ENCODE measurements at regions not wholly inside any gene's neighbourhood (a gene's known extent, or its start where the extent isn't known, plus 50 kb on each side); places are given as distances from the start of the nearest gene placed in this dataset.

DNA sequence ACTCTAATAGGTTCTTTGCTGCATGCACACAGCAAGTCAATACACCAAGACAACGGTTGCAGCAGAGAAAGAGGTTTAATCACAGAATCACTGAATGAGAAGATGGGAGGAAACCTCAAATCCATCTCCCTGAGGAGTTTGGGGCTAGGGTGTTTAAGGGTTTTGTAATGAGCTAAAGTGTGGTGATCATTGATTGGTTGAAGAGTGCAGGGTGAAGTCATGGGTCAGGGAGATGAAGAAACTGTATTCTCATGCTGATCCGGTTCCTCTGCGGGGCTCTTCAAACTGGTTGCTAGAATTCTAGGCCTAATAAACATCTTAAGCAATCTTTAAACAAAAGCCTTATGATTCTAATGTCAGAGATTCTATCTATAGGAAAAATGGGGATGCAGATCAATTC is 432.5 kb upstream of the FAM47C start:
- TF ChIP-seq FOXM1 (IDR thresholded peaks at IDR 0.05; ENCODE audit: borderline replicate concordance, low read depth) (no peak), EP300 (IDR thresholded peaks at IDR 0.05; ENCODE audit: borderline replicate concordance) (no peak), YY1 (IDR thresholded peaks at IDR 0.05; ENCODE audit: low read depth) (no peak), REST (IDR thresholded peaks at IDR 0.05; ENCODE audit: low read depth) (no peak), EGR1 (IDR thresholded peaks at IDR 0.05) (no peak), NFIC (IDR thresholded peaks at IDR 0.05) (no peak), CREB1 (IDR thresholded peaks at IDR 0.05; ENCODE audit: low read depth) (no peak), ZBTB7A (IDR thresholded peaks at IDR 0.05; ENCODE audit: low read depth) (no peak), MAX (IDR thresholded peaks at IDR 0.05) (no peak), CEBPB (IDR thresholded peaks at IDR 0.05) (no peak), RAD21 (IDR thresholded peaks at IDR 0.05; ENCODE audit: low read depth) (no peak)
- TF ChIP-seq, protein P1, sequence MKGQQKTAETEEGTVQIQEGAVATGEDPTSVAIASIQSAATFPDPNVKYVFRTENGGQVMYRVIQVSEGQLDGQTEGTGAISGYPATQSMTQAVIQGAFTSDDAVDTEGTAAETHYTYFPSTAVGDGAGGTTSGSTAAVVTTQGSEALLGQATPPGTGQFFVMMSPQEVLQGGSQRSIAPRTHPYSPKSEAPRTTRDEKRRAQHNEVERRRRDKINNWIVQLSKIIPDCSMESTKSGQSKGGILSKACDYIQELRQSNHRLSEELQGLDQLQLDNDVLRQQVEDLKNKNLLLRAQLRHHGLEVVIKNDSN (IDR thresholded peaks at IDR 0.05) = no peak

DNA sequence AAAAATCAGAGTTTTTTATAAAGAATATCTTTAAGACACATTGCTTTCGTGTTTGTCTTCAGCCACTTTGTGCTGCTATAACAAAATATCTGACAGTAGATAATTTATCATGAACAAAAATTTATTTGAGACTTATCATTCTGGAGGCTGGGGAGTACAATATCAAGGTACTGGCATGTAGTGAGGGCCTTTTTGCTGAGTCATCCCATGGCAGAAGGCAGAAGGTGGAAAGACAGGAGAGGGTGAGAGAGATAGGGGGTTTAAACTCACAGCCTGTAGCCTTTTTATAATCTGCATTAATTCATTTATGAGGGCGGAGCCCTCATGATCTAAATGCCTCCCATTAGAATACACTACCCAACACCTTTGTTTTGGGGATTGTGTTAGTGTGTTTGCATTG is 431.2 kb upstream of the FAM47C start:
- TF ChIP-seq EP300 (IDR thresholded peaks at IDR 0.05; ENCODE audit: borderline replicate concordance) = no peak
- no peak for TF ChIP-seq REST (IDR thresholded peaks at IDR 0.05; ENCODE audit: low read depth)
- TF ChIP-seq MAX (IDR thresholded peaks at IDR 0.05) = no peak
- TF ChIP-seq YY1 (IDR thresholded peaks at IDR 0.05; ENCODE audit: low read depth) = no peak
- no peak for TF ChIP-seq TAF1 (IDR thresholded peaks at IDR 0.05; ENCODE audit: low read depth)
- TF ChIP-seq, protein P1 (IDR thresholded peaks at IDR 0.05) = no peak
- no peak for TF ChIP-seq CEBPB (IDR thresholded peaks at IDR 0.05)
- TF ChIP-seq NFIC (IDR thresholded peaks at IDR 0.05) = no peak
- no peak for TF ChIP-seq ZBTB7A (IDR thresholded peaks at IDR 0.05; ENCODE audit: low read depth)
- no peak for TF ChIP-seq RAD21 (IDR thresholded peaks at IDR 0.05; ENCODE audit: low read depth)
- no peak for TF ChIP-seq FOXM1 (IDR thresholded peaks at IDR 0.05; ENCODE audit: borderline replicate concordance, low read depth)
- no peak for TF ChIP-seq TEAD4 (IDR thresholded peaks at IDR 0.05)
- no peak for TF ChIP-seq TCF12 (IDR thresholded peaks at IDR 0.05; ENCODE audit: low read depth)
- no peak for TF ChIP-seq CREB1 (IDR thresholded peaks at IDR 0.05; ENCODE audit: low read depth)
- no peak for TF ChIP-seq EGR1 (IDR thresholded peaks at IDR 0.05)

- TF ChIP-seq EP300 (IDR thresholded peaks at IDR 0.05; ENCODE audit: borderline replicate concordance) (no peak), REST (IDR thresholded peaks at IDR 0.05; ENCODE audit: low read depth) (no peak), YY1 (IDR thresholded peaks at IDR 0.05; ENCODE audit: low read depth) (no peak), FOXM1 (IDR thresholded peaks at IDR 0.05; ENCODE audit: borderline replicate concordance, low read depth) (no peak), MAX (IDR thresholded peaks at IDR 0.05) (no peak), ZBTB7A (IDR thresholded peaks at IDR 0.05; ENCODE audit: low read depth) (no peak), NFIC (IDR thresholded peaks at IDR 0.05) (no peak), RAD21 (IDR thresholded peaks at IDR 0.05; ENCODE audit: low read depth) (no peak), CEBPB (IDR thresholded peaks at IDR 0.05) (no peak), EGR1 (IDR thresholded peaks at IDR 0.05) (no peak), TAF1 (IDR thresholded peaks at IDR 0.05; ENCODE audit: low read depth) (no peak), TCF12 (IDR thresholded peaks at IDR 0.05; ENCODE audit: low read depth) (no peak), TEAD4 (IDR thresholded peaks at IDR 0.05) (no peak), CREB1 (IDR thresholded peaks at IDR 0.05; ENCODE audit: low read depth) (no peak)
- TF ChIP-seq, protein P1 (IDR thresholded peaks at IDR 0.05) = no peak
These were observed 427.1 kb upstream of the FAM47C start for GRCh38 chrX:36581030-36581429.

GRCh38 chrX:36583674-36584073 is 424.5 kb upstream of the FAM47C start:
- no peak for TF ChIP-seq RAD21 (IDR thresholded peaks at IDR 0.05; ENCODE audit: low read depth)
- TF ChIP-seq EGR1 (IDR thresholded peaks at IDR 0.05) = no peak
- TF ChIP-seq TAF1 (IDR thresholded peaks at IDR 0.05; ENCODE audit: low read depth) = no peak
- no peak for TF ChIP-seq TCF12 (IDR thresholded peaks at IDR 0.05; ENCODE audit: low read depth)
- no peak for TF ChIP-seq TEAD4 (IDR thresholded peaks at IDR 0.05)
- no peak for TF ChIP-seq REST (IDR thresholded peaks at IDR 0.05; ENCODE audit: low read depth)
- no peak for TF ChIP-seq CEBPB (IDR thresholded peaks at IDR 0.05)
- no peak for TF ChIP-seq ZBTB7A (IDR thresholded peaks at IDR 0.05; ENCODE audit: low read depth)
- no peak for TF ChIP-seq MAX (IDR thresholded peaks at IDR 0.05)
- TF ChIP-seq YY1 (IDR thresholded peaks at IDR 0.05; ENCODE audit: low read depth) = no peak
- TF ChIP-seq NFIC (IDR thresholded peaks at IDR 0.05) = no peak
- no peak for TF ChIP-seq EP300 (IDR thresholded peaks at IDR 0.05; ENCODE audit: borderline replicate concordance)
- no peak for TF ChIP-seq CREB1 (IDR thresholded peaks at IDR 0.05; ENCODE audit: low read depth)
- TF ChIP-seq, protein P1 (IDR thresholded peaks at IDR 0.05) = no peak
- TF ChIP-seq FOXM1 (IDR thresholded peaks at IDR 0.05; ENCODE audit: borderline replicate concordance, low read depth) = no peak

Measured in Ishikawa (cell line).